HFF-Myc (cell line): ENCODE measurements at regions not wholly inside any gene's neighbourhood (a gene's known extent, or its start where the extent isn't known, plus 50 kb on each side); places are given as distances from the start of the nearest gene placed in this dataset.

Experiments used
- DNase-seq: peaks from one replicate; pipeline ENCODE4 v3.0.0-alpha.2; 2011; ENCODE audit warnings: low read depth; ENCODE audit errors: extremely low read depth
- H3K4me3 ChIP-seq: replicated peaks from 2 replicates; pipeline ENCODE4 v1.5.1; 2011; ENCODE audit warnings: low read depth, mild to moderate bottlenecking, control low read depth, low read length
- TF ChIP-seq, protein P1 (sequence below): IDR thresholded peaks from 2 replicates; pipeline ENCODE4 v1.5.1; 2012; ENCODE audit warnings: mild to moderate bottlenecking, low read depth, low read length, control low read depth; ENCODE audit errors: missing control alignments

DNA sequence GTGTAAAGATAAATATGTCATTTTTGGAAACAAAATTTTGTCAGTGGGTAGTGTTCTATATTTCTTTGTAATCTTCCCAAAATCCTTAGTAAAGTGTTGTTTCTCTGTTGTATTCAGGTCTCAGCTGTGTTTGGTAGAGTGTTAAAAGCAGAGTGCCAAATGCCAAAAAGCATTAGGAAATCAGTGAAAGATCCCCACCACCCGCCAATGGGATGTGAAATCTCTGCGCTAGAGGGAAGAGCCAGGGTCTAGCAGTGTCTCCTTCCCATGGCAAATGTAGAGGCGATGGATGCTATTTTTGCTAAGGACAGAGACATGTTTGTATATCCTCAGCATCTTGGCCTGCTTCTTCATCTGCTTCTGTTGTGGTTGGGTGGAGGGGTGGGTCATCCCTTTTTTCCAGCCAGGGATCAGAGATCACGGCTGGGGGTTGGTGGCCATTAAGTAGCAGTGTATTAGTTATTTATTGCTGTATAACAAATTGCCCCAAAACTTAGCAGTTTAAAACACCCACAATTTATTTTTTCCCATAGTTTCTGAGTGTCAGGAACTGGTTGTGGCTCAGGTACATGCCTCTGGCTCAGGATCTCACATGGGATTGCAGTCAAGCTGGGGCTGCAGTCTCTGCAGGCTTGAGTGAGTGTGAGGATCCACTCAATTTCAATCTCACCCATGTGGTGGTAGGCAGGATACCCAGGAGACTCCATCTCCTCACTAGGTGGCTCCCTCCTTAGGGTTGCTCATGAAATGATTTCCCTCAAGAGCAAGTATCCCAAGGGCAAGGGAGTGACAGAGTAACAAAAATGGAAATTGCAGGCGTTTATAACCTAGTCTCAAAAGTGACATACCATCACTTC, 211.9 kb downstream of the MYCN start:
- no peak overlapping the region for H3K4me3 ChIP-seq

DNA sequence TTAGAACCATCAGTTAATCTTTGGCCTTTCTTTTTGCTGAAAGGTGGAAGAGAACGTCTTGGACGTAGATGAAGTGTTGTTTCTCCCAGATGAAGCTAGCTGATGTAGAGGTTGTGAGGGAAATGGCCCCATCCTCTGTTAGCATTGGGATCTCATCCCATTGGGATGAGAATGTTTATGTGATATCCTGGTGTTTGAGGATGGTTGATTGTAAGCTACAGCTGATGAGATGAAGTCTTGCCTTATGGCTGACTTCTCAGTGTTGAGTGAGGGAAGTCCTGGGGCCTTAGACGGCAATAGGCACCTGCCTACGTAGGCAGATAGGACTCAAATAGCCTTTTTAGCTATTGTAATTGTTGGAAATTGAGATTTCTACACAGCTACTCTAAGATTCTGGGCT, 211.3 kb downstream of the MYCN start:
- TF ChIP-seq, protein P1, sequence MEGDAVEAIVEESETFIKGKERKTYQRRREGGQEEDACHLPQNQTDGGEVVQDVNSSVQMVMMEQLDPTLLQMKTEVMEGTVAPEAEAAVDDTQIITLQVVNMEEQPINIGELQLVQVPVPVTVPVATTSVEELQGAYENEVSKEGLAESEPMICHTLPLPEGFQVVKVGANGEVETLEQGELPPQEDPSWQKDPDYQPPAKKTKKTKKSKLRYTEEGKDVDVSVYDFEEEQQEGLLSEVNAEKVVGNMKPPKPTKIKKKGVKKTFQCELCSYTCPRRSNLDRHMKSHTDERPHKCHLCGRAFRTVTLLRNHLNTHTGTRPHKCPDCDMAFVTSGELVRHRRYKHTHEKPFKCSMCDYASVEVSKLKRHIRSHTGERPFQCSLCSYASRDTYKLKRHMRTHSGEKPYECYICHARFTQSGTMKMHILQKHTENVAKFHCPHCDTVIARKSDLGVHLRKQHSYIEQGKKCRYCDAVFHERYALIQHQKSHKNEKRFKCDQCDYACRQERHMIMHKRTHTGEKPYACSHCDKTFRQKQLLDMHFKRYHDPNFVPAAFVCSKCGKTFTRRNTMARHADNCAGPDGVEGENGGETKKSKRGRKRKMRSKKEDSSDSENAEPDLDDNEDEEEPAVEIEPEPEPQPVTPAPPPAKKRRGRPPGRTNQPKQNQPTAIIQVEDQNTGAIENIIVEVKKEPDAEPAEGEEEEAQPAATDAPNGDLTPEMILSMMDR, result no peak
- no peak overlapping the region for H3K4me3 ChIP-seq
- no peak for DNase-seq

More for the DNA sequence above, 211.9 kb downstream of the MYCN start:
- DNase-seq, result no peak
- TF ChIP-seq, protein P1, result no peak

DNA sequence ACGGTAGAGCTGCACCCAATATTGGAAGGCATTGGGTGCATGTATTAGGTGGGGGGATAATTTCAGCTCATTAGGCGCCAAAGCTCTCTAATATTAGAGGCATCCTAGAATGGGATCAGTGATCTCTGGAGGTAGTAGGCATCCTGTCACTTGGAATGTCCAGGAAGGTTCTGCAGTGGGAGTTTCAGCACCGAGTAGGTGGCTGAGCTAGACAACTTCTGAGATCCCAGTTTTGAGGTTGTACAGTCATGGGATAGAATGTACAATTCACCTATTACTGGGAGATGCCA, 210.9 kb downstream of the MYCN start:
- TF ChIP-seq, protein P1, result no peak
- no peak for DNase-seq
- H3K4me3 ChIP-seq, result no peak overlapping the region

DNA sequence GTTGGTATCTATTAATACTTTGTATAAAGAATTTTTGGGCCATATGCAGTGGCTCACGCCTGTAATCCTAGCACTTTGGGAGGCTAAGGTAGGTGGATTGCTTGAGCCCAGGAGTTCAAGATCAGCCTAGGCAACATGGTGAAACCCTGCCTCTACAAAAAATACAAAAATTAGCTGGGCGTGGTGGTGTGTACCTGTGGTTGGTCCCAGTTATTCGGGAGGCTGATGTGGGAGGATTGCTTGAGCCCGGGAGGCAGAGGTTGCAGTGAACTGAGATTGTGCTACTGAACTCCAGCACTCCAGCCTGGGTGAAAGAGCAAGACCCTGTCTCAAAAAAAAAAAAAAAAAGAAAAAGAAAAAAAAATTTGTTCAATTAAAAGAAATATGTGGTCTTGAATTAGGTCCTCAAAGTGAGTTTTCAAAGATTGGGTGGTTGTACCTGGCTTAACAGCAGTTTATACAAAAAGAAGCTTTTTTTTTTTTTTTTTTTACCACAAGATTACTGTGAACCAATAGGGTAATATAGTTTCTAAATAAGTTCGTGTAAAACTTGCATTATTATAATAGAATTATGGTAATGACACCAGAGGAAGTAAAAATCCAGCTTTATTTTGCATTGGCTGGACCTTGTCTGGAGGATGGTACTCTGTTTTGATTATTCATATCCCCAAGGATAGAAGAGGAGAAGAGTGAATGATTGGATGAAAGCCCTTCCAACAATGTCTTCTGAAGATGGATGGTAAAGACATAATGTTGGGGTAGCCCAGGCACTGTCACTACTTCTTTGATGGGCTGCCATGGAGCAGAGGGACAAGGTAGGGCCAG, 210.3 kb downstream of the MYCN start:
- no peak overlapping the region for H3K4me3 ChIP-seq
- TF ChIP-seq, protein P1, result no peak
- DNase-seq, result no peak

DNA sequence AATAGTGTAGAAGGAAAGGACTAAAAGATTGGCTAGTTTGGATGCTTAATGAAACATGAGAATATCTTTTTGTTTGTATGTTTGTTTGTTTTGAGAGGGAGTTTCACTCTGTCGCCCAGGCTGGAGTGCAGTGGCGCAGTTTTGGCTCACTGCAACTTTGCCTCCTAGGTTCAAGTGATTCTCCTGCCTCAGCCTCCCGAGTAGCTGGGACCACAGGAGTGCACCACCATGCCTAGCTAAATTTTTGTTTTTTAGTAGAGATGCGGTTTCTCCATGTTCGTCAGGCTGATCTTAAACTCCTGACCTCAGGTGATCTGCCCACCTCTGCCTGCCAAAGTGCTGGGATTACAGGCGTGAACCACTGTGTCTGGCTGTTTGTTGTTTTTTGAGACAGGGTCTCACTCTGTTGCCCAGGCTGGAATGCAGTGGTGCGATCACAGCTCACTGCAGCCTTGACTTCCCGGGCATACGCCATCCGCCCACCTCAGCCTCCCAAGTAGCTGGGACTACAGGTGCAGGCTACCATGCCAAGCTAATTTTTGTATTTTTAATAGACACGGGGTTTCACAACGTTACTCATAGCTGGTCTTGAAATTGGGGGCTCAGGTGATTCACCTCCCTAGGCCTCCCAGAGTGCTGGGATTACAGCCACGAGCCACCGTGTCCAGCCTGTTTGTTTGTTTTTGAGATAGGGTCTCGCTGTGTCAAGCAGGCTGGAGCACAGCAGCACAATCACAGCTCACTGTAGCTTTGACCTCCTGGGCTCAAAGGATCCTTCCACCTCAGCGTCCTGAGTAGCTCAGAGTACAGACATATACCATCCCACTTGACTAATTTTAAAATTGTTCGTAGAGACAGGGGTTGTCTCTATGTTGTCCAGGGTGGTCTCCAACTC, 209.2 kb downstream of the MYCN start:
- TF ChIP-seq, protein P1, result no peak

DNA sequence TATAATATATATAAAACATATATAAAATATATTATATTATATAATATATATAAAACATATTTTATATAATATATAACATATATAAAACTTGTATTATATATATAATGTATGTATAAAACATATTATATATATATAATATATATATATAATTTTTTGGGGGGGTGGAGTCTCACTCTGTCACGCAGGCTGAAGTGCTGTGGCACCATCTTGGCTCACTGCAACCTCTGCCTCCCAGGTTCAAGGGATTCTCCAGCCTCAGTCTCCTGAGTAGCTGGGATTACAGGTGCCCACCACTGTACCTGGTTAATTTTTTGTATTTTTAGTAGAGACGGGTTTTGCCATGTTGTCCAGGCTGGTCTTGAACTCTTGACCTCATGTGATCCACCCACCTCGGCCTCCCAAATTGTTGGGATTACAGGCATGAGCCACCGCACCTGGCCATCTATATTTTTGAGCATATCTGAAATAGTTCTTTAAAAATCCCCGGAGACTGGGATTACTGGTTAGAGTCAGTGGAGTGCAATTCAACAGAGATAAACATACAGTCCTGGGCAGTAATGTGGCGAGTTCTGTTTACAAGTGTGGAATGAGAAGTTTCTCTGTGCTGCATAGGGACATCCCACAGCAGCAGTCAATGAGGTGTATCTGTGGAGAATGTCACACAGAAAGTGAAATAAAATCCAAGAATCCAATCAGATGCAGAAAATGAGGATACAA, 208.4 kb downstream of the MYCN start:
- TF ChIP-seq, protein P1, result no peak
- DNase-seq, result no peak
- no peak overlapping the region for H3K4me3 ChIP-seq

More for the DNA sequence above, 209.2 kb downstream of the MYCN start:
- no peak overlapping the region for H3K4me3 ChIP-seq
- DNase-seq, result no peak
